GM20431 (cell line): ENCODE measurements at regions not wholly inside any gene's neighbourhood (a gene's known extent, or its start where the extent isn't known, plus 50 kb on each side); places are given as distances from the start of the nearest gene placed in this dataset.

Experiments
- in situ Hi-C: fragments of 300-500 bp; cut with MseI, MboI; formaldehyde crosslinking; loops from one replicate; pipeline ENCODE4 v1.15.0; 2020; ENCODE audit warnings: low sequenced_read_pairs; ENCODE audit not compliant: unreplicated experiment

- in situ Hi-C loops: loop anchor here (25.0 kb wide), 1 partner anchor 432 kb away; no protein-coding TSS in a partner anchor
Observed at GRCh38 chrX:85544609-85545008, 165.1 kb upstream of the POF1B start.

- in situ Hi-C loops: loop anchor here (25.0 kb wide), 1 partner anchor 432 kb away; no protein-coding TSS in a partner anchor
Observed at GRCh38 chrX:85543866-85544265, 164.4 kb upstream of the POF1B start.

GRCh38 chrX:85529141-85529540 lies 149.7 kb upstream of the POF1B start:
- in situ Hi-C loops: loop anchor here (25.0 kb wide), 1 partner anchor 417 kb away; no protein-coding TSS in a partner anchor

GRCh38 chrX:85517994-85518718 lies 138.7 kb upstream of the POF1B start:
- in situ Hi-C loops: no loop called here

- in situ Hi-C loops: no loop called here
Observed at GRCh38 chrX:85516131-85516530, 136.7 kb upstream of the POF1B start.

- in situ Hi-C loops: no loop called here
Observed at GRCh38 chrX:85506871-85507270, 127.4 kb upstream of the POF1B start.

- in situ Hi-C loops: no loop called here
Observed at GRCh38 chrX:85505801-85506200, 126.3 kb upstream of the POF1B start.

- in situ Hi-C loops: no loop called here
Observed at GRCh38 chrX:85504381-85504780, 124.9 kb upstream of the POF1B start.

- in situ Hi-C loops: no loop called here
Observed at GRCh38 chrX:85503258-85504158, 124.0 kb upstream of the POF1B start.

- in situ Hi-C loops: no loop called here
Observed at GRCh38 chrX:85501349-85501748, 121.9 kb upstream of the POF1B start.

- in situ Hi-C loops: no loop called here
Observed at GRCh38 chrX:85499400-85499799, 119.9 kb upstream of the POF1B start.

- in situ Hi-C loops: no loop called here
Observed at GRCh38 chrX:85493821-85494220, 114.4 kb upstream of the POF1B start.

- in situ Hi-C loops: no loop called here
Observed at GRCh38 chrX:85454295-85454694, 74.8 kb upstream of the POF1B start.

GRCh38 chrX:85444613-85445012 lies 65.1 kb upstream of the POF1B start:
- in situ Hi-C loops: no loop called here
